Activated naive CD4-positive, alpha-beta T cell treated with anti-CD3 and anti-CD28 coated beads, Interleukin-2, amount 50 U/mL, for 16 hours (primary cell): ENCODE measurements at regions not wholly inside any gene's neighbourhood (a gene's known extent, or its start where the extent isn't known, plus 50 kb on each side); places are given as distances from the start of the nearest gene placed in this dataset.

Source experiments
- DNase-seq: peaks from one replicate; pipeline ENCODE4 v3.0.0-alpha.2; 2020

- DNase-seq, result no peak
Observed at GRCh38 chr7:9890092-9890491, 1083.6 kb upstream of the PHF14 start.

DNA sequence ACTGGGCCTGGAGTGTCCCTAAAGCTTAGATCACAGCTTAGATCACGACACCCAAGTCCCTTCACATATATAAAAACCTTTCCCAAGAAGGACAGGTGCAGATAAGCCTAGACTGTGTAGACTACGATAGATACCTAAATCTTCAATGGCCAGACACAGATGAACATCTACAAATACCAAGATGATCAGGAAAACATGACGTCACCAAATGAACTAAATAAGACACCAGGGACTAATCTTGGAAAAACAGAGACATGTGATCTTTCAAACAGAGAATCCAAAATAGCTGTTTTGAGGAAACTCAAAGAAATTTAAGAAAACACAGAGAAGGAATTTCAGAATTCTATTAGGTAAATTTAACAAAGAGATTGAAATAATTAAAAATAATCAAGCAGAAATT lies 1082.6 kb upstream of the PHF14 start:
- DNase-seq, result no peak

- DNase-seq, result no peak
Observed at GRCh38 chr7:9900339-9900738, 1073.3 kb upstream of the PHF14 start.

DNA sequence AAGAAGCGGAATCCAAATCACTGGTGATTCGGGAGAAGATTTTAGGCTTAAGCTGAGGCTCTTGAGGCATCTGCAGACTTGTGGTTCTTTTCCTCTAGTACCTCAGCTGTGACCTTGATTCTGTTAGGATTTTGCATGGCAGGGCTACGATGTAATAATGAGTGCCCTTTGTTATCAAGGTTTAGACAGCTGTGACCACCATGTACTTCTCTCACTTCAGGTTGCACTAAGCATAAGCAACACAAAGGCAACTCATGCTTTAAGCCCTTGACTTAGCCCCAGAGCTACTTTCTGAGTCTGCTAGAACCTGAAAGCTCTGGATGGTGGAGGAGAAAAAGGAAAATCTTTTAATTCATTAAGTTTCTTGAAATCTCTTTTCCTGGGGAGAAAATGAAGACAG lies 1052.3 kb upstream of the PHF14 start:
- no peak for DNase-seq

GRCh38 chr7:9937944-9938631 lies 1035.6 kb upstream of the PHF14 start:
- DNase-seq, result no peak

DNA sequence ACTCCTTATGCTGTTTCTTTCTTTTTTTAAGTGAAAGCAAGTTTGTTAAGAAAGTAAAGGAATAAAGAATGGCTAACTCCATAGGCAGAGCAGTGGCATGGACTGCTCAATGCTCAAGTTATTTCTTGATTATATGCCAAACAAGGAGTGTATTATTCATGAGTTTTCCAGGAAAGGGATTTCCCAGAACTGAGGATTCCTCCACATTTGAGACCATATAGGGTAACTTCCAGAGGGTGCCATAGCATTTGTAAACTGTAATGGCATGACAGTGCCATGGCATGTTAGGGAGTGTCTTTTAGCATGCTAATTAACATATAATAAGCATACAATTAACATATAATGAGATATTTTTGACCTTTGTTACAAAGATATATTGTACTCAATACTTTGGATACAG lies 1034.5 kb upstream of the PHF14 start:
- DNase-seq, result no peak

GRCh38 chr7:9945131-9945530 lies 1028.5 kb upstream of the PHF14 start:
- no peak for DNase-seq

- no peak for DNase-seq
Observed at GRCh38 chr7:9945857-9946256, 1027.8 kb upstream of the PHF14 start.

DNA sequence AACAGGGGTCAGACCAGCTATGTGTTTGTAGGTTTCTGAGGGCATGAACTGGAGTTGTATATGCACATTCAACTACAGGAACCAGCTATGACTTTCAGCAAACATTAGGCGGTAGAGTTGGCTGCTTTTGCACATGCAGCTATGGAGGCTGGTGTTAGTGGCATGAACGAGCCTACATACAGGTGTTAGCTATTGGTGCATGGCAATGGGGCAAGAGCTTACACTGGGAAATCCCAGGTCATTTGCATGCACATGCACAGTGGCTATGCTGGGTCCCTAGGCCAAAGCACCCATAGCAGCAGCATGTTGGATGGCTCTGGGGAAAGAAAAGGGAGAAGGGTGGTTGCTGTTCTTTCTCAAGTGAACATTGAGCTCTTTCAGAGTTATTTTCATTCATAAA lies 1018.5 kb upstream of the PHF14 start:
- no peak for DNase-seq

DNA sequence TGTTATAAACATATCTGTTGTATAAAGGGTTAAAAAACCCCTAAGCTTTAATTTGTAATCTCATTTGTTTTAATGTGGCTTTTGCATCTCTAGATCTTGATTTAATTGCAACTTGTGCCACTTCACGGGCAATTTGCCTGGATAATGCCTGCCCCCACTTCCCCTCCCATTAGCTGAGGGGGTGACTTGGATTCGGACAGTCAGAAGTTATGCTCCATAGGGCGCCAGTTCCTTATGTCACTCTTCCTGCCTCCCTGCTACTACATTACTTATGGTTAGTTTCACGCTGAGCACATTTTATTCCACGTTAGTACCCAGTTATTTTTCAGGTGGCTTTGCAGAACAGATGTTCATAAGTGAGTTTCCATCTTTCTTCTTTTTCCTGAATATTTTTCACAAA lies 1015.2 kb upstream of the PHF14 start:
- DNase-seq, result no peak

DNA sequence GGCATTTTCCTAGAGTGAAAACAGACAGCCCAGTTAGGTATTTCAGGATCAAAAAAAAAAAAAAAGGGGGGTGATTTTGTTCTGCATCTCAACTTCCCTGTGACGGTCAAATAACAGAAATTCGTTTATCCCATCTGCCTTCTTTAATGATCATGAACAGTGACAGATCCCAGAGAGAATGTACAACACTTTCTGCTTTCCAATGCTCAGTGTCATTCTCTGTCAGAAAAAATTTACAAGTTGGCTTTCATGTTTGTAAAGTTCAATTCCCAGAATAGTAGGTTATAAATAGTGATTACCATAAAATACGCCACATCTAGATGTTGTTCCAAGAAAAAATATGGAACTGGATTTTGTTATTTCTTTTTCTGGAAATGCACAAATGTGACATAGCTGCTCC lies 1013.2 kb upstream of the PHF14 start:
- no peak for DNase-seq

DNA sequence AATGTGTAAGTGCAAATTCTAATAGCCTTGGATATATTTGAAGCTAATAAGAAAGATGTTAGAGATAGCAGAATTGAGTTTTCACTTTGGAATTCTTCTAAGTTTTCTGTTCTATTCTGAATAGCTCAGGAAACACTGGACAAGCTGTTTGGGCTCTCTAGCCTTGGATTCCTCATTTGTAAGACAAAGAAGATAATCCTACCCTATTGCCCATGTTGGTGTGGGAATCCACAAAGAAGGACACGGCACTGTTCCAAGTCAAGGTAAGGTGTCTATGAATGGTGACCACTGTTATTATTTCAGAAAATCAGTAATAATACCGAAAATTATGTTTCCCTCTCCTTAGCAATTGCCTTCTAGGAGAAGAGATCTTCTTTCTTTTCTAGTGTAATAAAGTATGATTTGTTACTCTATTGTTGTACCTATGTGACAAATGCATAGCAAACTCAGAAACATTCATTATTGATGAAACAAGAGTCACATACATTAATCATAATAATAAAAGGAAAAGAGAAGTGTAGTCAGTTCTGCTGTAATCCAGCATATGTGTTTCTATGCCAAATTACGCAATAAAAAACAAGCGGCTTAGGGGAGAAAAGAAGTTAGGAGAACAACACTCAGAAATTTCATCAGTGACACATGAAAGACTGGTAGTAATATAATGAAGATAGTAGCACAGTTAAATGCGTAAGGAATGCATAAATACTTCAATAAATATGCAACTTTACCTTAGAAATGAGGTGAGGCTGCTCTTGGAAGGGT lies 1012.3 kb upstream of the PHF14 start:
- DNase-seq, result no peak

DNA sequence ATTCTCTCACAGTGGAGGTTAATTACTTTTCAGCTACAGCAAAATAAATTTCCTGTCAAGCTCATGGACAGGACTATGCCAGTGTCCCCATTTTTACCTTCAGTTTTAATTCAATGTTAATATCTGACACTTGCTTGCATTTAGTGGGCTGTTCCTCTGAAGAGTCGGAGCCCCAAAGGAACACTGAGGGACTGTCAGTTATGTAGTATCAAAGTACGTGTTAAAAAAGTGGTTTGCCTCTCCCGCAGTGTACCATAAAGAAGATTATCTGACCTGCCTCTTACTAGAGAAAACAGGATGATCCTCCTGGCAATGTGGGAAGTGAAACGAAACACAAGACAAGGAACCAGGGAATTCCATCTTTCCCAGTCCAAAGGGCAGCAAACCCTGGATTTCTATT lies 1010.9 kb upstream of the PHF14 start:
- no peak for DNase-seq

DNA sequence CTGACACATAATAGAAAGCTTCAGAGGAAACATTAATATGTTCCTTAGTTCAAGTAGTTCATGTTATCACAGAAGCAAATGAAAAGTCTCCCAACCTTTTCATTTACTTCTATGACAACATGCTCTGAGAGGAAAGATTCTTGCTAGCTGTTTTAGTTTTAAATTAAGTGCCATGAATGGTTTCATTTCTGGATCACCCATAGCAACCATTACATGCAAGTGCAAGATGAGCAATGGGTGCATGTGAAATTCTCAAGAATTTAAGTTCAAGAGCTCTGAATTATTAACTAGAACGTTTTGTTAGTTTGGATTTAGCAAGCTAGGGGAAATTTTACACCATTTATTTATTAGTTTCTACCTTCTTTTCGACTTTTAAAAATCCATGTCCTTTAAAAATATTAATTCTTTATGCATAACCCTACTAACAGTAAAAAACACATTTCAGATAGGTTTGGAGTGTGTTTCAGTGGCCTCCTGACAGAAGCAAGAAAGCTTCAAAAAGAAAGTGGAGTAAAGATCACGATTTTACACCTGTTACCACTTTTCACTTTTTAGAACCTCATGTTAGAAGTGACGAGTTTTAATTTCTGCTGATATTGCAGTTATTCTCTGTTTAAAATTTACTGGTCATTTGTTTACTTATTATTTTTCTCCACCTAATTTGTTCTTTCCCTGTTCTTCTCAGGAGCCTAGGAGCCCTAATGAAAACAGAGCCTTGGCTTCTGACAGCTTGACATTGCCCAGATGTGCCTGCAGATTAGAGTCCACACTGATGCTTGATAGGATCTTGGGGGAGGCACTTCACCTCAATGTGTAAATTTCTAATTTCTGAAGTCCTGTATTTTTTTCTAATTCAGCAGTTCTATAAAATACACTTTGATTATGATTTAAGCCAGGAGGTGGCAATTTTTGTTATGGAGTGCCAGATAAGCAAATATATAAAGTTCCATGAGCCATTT lies 995.3 kb upstream of the PHF14 start:
- no peak for DNase-seq

DNA sequence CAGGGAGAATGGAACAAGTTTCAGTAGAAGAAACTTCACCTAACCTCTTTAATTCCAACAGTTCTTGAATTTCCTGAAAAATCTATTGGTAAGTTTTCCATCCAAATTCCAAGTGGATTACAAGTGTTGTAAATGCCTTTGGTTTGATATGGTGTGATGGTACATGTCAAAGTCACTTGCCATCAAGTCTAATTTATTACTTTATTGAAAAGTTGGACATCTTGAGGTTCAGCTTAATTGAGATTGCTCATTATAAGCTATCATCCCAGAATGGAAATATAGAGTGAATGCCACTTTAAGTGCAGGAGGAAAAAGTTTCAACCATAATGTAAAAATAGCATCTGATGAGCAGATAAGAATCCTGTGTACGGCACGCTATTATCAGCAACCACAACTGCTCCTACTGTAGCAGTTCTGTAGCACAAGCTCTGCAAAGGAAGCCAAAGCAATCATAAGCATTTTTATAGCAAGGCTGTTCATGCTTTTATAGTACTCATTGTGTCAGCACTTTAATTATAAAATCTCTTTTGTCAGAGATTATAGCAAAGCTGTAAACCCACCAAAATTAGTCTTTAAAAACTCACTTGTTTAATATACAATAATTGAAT lies 991.8 kb upstream of the PHF14 start:
- DNase-seq, result no peak

DNA sequence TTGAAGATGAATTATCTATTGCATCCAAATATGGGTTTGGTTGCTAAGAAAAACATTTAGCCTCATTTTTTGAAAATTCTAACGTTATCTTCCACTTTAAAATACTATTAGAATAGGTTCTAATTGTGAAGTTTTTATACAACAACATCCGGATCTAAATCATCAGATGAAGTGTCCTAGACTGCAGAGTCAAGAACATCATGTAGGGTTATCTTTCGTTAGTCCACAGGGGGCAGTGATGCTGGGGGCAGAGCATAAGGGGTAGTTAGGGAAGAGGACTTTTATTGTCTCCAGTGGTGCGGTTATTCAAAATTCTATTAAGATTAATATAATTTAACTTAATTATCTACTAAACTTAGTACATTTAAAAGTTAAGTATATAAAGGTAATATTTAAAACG lies 990.6 kb upstream of the PHF14 start:
- DNase-seq, result no peak

DNA sequence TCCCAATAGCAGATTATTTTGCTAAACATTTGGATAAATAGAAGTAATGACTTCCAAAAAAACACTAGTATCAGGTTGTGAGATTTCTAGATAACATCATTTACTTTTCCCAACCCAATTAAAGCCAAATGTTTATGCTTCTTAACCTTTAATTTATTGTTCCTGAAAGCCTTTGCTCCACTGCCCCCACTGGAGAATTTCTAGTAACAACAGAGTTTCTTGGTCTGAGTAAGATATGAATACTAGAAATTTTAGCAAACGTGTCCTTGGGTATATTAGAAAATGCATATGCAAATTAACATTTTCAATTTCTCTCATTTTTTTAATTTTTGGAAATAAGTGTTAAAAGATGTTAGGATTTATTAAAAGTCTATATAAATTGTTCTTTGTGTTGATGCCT lies 958.0 kb upstream of the PHF14 start:
- no peak for DNase-seq

GRCh38 chr7:10022480-10022879 lies 951.2 kb upstream of the PHF14 start:
- no peak for DNase-seq

- no peak for DNase-seq
Observed at GRCh38 chr7:10022957-10023356, 950.7 kb upstream of the PHF14 start.

GRCh38 chr7:10034843-10035556 lies 938.7 kb upstream of the PHF14 start:
- DNase-seq, result no peak

DNA sequence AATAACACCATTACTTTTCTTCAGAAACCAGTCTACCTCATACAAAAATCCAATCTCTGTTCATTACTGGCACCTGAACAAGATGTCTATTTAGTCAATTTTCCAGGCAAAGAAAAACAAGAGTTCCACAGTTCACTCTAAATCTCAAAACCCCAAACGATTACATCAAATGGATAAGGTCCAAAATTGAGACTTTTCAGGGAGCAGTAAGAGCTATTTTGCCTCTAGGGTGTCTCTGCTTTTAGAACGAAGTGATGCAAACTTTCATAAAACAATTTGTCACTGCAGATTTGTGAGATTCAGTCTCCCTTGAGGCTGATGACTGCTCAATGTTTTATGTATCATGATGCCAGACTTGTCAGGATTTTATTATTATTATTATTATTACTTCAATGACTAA lies 937.0 kb upstream of the PHF14 start:
- no peak for DNase-seq

DNA sequence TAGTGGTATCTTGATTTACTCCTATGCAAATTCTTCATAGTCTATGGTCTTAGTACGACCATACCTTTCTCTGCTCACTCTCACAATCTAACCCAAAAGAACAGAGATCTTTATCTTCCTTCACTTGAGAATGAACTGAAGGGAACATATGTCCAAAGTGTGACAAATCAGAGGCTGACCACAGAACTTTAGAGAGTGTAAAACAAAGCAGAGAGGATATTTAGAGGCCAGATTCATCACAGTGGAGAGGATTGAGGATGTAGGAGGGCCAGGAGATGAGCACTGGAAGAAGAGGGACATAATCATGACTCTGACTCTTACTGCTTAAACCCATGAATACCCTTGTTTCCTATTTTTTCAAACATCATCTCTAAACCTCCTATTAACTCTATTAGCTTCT lies 935.3 kb upstream of the PHF14 start:
- DNase-seq, result no peak

DNA sequence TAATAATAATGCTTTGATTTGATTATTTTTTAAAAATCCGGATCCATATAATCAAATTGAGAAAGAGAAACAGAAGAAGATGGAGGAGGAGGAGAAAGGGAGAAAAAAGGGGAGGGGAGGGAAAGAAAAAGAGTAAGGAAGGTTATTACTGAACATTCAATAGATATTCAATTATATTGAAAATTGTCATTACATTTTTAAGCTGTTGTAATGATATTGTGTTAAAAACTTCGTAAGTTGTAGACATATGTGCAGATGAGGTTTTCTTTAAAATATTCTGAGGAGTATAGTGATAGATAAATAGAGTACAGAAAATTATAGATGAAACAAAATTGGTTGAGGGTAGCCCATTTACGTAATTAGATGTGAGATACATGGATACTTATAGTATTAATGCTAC lies 933.0 kb upstream of the PHF14 start:
- DNase-seq, result no peak
